HL-60 (cell line): ENCODE measurements at regions not wholly inside any gene's neighbourhood (a gene's known extent, or its start where the extent isn't known, plus 50 kb on each side); places are given as distances from the start of the nearest gene placed in this dataset.

Experiments
- DNase-seq, 2 experiments: peaks; one replicate each; pipeline ENCODE4 v3.0.0-alpha.2; 2010 to 2020; ENCODE audit warnings: low read depth in 1 of 2, low spot score in 1 of 2
- H3K27ac ChIP-seq: fragments of 250-450 bp; sonication (Bioruptor Pico); replicated peaks from 2 replicates; pipeline ENCODE4 v1.5.1; 2020; ENCODE audit warnings: mild to moderate bottlenecking, moderate library complexity
- H3K27me3 ChIP-seq: fragments of 250-450 bp; sonication (Bioruptor Pico); 2 replicates; pipeline ENCODE4 v1.5.1; 2021; ENCODE audit warnings: mild to moderate bottlenecking, moderate library complexity; ENCODE audit not compliant: insufficient read depth, poor library complexity, severe bottlenecking
- H3K4me3 ChIP-seq: replicated peaks from 2 replicates; pipeline ENCODE4 v1.5.1; 2011; ENCODE audit warnings: mild to moderate bottlenecking, control low read depth, low read length; ENCODE audit not compliant: insufficient read depth
- GABPA ChIP-seq: IDR thresholded peaks from 2 replicates; pipeline ENCODE4 v1.6.1; 2012; ENCODE audit warnings: low read depth
- POLR2AphosphoS5 ChIP-seq: IDR thresholded peaks from 2 replicates; pipeline ENCODE4 v1.6.1; 2012; ENCODE audit warnings: low read depth
- REST ChIP-seq: IDR thresholded peaks from 2 replicates; pipeline ENCODE4 v1.6.1; 2012; ENCODE audit warnings: low read depth; ENCODE audit not compliant: insufficient replicate concordance
- SPI1 ChIP-seq: IDR thresholded peaks from 2 replicates; pipeline ENCODE4 v1.6.1; 2012; ENCODE audit warnings: low read depth, mild to moderate bottlenecking, borderline replicate concordance
- TF ChIP-seq, protein P1 (sequence below): IDR thresholded peaks from one replicate; pipeline ENCODE4 v1.5.1; 2011; ENCODE audit warnings: low read length, control low read depth, inconsistent platforms; ENCODE audit not compliant: insufficient read depth

GRCh38 chr12:89140602-89141238 lies 211.6 kb downstream of the DUSP6 start:
- TF ChIP-seq POLR2AphosphoS5 = no peak
- no peak overlapping the region for H3K27ac ChIP-seq
- DNase-seq = no peak
- H3K4me3 ChIP-seq = no peak overlapping the region
- no peaks in the 10 kb centered on the region for H3K27me3 ChIP-seq

GRCh38 chr12:89140141-89140540 lies 212.2 kb downstream of the DUSP6 start:
- TF ChIP-seq POLR2AphosphoS5 = no peak
- Histone ChIP-seq H3K27ac (no peak overlapping the region), H3K4me3 (no peak overlapping the region), H3K27me3 (no peaks in the 10 kb centered on the region)
- no peak for DNase-seq

- DNase-seq = no peak
- H3K4me3 ChIP-seq = no peak overlapping the region
- no peak overlapping the region for H3K27ac ChIP-seq
- no peaks in the 10 kb centered on the region for H3K27me3 ChIP-seq
- no peak for TF ChIP-seq POLR2AphosphoS5
- TF ChIP-seq SPI1 = no peak
- TF ChIP-seq, protein P1, sequence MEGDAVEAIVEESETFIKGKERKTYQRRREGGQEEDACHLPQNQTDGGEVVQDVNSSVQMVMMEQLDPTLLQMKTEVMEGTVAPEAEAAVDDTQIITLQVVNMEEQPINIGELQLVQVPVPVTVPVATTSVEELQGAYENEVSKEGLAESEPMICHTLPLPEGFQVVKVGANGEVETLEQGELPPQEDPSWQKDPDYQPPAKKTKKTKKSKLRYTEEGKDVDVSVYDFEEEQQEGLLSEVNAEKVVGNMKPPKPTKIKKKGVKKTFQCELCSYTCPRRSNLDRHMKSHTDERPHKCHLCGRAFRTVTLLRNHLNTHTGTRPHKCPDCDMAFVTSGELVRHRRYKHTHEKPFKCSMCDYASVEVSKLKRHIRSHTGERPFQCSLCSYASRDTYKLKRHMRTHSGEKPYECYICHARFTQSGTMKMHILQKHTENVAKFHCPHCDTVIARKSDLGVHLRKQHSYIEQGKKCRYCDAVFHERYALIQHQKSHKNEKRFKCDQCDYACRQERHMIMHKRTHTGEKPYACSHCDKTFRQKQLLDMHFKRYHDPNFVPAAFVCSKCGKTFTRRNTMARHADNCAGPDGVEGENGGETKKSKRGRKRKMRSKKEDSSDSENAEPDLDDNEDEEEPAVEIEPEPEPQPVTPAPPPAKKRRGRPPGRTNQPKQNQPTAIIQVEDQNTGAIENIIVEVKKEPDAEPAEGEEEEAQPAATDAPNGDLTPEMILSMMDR = no peak
- TF ChIP-seq GABPA = no peak
- no peak for TF ChIP-seq REST
These were observed 212.9 kb downstream of the DUSP6 start for GRCh38 chr12:89139390-89139789.

GRCh38 chr12:89138048-89138852 lies 214.1 kb downstream of the DUSP6 start:
- TF ChIP-seq, protein P1 = no peak
- TF ChIP-seq REST (no peak), SPI1 (no peak), POLR2AphosphoS5 (no peak), GABPA (no peak)
- DNase-seq = no peak
- H3K4me3 ChIP-seq = no peak overlapping the region
- no peaks in the 10 kb centered on the region for H3K27me3 ChIP-seq
- H3K27ac ChIP-seq = no peak overlapping the region
